ENCODE measurements at regions not wholly inside any gene's neighbourhood (a gene's known extent, or its start where the extent isn't known, plus 50 kb on each side); places are given as distances from the start of the nearest gene placed in this dataset.
"Not testable (repeated sequence)": the region's sequence is repeated elsewhere in the genome, so short reads cannot be mapped to it uniquely, and the experiment has no call there.

DNA sequence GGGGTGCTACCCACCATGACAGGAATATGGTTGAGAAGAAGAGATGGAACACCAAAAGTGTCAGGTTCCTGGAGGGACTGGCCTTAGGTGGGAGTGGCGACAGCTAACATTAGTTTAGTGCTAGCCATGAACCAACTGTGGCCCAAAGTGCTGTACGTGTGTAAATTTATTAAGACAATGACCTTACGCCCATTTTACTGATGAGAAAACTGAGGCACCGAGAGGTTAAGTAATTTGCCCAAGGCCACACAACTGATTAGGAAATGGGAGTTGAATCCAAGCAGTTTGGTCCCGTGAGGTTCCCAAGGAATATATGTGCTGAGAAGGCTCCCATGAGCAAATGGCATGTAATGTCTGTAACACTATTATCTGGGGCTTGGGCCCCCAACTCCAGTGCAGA is 109.5 kb upstream of the SLC1A4 start:
- DNase-seq (ENCODE audit: low read depth) = no peak

DNA sequence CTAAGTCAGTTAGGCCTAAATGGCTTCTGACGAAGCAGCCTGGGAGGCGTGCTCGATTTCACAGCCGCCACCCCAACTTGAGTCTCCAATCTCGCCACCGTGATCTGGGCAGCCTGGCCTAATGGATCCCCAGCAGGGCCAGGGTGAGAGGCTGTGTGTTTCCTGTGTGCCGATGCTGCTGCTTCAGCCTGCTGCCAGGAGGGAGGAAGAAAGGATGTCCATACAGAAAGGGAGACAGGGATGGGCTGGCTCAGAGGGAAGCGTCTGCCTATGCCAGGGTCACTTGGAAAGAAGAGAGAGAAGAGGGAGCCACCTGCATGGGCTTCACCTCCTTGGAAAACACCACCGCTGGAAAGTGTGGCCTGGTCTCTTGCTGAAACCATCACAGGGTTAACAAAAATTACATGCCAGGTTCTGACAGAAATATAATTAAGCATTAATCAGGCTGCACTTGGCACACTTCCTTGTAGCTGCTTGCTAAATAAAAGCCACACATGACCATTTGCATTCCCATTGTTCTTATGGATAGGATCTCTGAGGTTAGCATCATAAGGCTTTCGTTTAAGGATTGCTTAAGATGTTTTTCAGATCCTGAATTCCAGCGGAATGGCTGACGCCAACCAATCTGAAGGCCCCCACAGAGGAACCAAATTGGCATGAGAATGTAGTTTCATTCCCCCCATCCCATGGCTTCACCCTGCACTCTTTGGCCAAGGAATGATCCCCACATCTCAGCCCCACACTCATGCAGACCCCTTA is 108.8 kb upstream of the SLC1A4 start:
- DNase-seq (ENCODE audit: low read depth) = no peak

DNA sequence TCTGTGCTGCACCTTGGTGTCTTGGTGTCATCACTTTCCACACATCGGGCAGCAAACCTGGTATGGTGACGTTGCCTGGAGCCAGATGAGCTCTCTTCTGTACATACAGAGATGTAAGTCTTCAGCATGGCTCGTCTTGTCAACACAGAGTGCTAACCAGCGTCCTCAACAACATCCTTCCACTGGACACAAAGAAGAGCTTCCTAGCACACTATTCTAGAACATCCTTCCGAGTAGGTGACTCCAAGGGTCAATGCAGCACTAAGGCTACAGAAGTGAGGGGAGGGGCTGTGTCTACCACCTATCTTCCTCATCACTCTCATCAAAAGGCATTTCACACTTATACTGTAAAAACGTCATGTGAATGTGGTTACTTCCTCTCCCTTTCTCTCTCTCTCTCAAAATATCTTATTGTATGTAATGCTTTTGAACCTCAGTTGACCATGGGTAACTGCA is 108.1 kb upstream of the SLC1A4 start:
- no peak for DNase-seq (ENCODE audit: low read depth)

DNA sequence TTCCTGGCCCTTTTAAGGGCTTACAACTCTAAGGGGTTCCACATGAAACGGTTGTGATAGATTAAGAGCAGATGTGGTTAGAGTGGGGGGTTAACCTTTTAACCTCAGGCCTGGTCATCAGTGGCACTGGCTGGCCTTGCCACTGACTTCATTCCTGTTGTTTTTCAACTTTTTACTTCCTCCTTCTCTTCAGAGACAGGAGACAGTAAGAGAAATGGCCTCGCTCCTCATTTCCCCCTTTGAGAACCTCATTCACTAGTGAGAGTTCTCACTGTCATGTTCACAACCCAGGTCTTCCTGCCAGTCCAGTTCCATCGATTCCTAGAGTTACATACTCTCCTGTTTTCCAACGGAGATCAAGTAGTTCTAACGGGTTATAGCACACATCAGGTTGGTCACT is 101.6 kb upstream of the SLC1A4 start:
- DNase-seq (ENCODE audit: low read depth) = no peak

- DNase-seq (ENCODE audit: low read depth) = no peak
Observed at GRCh38 chr2:64888591-64889309, 100.4 kb upstream of the SLC1A4 start.

- DNase-seq (ENCODE audit: low read depth) = no peak
Observed at GRCh38 chr2:64889803-64890202, 99.4 kb upstream of the SLC1A4 start.

DNA sequence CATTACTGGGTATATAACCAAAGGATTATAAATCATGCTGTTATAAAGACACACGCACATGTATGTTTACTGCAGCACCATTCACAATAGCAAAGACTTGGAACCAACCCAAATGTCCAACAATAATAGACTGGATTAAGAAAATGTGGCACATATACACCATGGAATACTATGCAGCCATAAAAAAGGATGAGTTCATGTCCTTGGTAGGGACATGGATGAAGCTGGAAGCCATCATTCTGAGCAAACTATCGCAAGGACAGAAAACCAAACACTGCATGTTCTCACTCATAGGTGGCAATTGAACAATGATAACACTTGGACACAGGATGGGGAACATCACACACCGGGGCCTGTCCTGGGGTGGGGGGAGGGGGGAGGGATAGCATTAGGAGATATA is 92.6 kb upstream of the SLC1A4 start:
- not testable (repeated sequence) for DNase-seq (ENCODE audit: low read depth)

DNA sequence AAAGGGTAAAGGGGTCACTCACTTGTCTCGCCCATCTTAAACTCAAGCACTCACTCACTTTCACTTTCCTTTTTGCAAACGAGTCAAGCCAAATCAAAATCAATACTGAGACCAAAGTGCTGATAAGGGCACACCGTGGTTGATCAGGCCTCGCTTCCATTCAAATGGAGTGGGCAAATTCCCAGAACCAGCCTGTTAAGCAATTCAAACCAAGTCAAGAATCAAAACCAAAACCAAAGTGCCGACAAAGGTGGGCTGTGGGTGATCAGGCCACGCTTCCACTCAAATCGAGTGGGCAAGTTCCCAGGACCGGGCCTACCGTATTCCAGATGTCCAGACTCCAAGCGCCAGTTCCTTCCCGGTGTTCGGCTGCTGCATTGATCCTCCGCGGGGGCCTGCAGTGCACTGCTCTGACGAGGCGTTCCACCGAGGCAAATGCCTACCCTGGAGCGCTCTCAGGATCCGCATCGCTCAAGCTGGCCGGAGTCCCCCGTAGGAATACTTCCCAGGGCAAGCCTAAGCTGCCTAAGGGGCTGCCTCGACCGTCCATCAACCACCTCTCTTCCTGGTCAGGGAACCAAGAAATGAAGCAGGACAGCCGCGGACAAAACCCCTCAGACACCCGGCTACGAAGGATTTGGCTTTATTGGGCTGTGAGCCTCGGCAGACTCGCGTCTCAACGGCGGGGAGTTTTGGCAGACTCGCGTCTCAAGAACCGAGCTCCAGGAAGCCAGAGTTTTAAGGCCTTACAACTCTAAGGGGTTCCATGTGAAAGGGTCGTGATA is 89.9 kb upstream of the SLC1A4 start:
- DNase-seq (ENCODE audit: low read depth) = no peak

GRCh38 chr2:64899876-64900275 is 89.3 kb upstream of the SLC1A4 start:
- not testable (repeated sequence) for DNase-seq (ENCODE audit: low read depth)

GRCh38 chr2:64904413-64905329 is 84.5 kb upstream of the SLC1A4 start:
- DNase-seq (ENCODE audit: low read depth) = no peak

- no peak for DNase-seq (ENCODE audit: low read depth)
Observed at GRCh38 chr2:64905338-64906024, 83.7 kb upstream of the SLC1A4 start.

DNA sequence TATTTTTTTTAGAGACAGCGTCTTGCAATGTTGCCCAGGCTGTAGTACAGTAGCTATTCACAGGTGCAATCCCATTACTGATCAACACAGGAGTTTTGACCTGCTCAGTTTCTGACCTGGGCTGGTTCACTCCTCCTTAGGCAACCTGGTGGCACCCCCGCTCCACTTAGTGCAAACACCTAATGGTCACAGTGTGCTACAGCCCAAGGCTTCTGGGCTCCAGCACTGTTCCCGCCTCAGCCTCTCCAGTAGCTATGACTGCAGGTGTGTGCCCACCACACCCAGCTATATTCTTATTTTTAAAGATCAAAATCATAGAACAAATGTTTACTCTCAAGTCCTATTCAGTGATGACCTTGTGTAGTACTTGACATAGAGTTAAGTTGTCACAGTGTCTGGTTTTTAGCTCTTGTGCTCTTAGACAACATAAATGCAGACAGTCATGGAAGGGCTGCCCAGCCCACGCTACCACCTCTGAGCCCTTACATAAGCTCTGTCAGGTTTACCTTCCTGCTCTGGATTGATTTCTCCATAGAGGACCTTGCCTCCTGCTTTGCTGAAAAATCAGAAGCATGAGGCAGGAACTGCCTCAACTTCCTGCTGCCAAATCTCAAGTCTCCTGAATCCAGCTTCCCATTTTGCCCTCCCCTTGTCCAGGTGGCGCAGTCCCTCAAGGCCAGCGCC is 82.2 kb upstream of the SLC1A4 start:
- DNase-seq (ENCODE audit: low read depth) = no peak

GRCh38 chr2:64908406-64908805 is 80.8 kb upstream of the SLC1A4 start:
- DNase-seq (ENCODE audit: low read depth) = no peak

DNA sequence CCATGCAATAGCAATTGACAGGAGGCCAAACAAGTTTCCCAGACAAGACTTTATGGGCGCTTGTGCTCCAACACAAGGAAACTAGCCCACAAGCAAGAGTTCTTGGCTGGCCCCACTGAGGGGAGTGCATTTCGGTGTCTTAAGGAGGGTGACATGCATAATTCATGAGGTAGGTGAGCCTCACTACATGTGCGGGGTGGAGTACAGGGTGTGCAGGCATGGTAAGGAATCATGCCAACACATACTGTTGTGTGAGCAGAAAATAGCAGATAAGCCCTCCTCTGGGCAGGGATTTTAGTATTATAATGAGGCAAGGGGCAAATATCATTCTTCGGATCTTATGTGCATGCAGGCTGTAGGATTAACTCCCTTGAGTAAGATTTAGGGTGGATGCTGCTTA is 78.7 kb upstream of the SLC1A4 start:
- no peak for DNase-seq (ENCODE audit: low read depth)

DNA sequence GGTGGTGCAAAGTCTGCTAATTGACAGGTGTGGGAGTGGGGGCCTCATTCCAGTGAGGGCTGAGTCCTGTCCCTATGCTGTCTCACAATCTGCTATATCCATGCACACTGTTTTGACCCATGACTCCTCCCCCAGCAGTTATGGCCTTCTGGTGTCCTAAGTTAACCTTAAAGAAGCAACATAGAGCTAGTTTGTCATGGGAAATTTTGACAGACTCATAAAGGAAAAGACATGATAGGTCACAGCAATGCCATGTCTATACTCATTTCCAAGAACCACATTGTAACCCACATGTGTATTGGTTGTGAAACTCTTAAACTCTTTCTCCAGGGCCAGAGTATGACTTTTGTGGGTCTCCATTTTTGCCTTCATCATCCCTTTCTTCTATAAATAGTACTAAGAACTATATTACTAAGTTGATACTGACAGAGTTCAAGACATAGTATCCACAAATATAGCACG is 78.2 kb upstream of the SLC1A4 start:
- DNase-seq (ENCODE audit: low read depth) = no peak

DNA sequence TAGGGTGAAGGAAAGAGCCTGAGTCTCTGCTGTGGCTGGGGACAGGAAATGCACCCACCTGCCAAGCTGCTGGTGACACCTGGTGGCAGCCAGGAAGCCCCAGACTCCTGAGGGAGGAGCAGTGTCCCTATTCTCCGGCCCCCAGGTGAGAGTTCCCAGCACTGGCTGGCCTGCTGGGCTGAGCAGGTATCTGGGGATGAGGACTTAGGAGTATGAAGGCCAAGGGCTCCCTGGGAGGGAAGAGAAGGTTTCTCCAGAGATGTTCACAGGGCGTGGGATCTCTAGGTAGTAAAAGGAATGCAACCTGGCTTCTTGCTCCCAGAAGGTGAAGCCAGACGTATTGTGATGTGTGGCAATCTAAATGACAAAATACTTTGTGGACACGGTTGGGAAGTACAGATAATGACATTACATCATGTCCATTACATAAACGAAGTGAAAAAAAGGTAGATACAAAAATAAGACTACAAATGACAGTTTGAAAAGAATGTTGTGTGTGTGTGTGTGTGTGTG is 75.8 kb upstream of the SLC1A4 start:
- no peak for DNase-seq (ENCODE audit: low read depth)

DNA sequence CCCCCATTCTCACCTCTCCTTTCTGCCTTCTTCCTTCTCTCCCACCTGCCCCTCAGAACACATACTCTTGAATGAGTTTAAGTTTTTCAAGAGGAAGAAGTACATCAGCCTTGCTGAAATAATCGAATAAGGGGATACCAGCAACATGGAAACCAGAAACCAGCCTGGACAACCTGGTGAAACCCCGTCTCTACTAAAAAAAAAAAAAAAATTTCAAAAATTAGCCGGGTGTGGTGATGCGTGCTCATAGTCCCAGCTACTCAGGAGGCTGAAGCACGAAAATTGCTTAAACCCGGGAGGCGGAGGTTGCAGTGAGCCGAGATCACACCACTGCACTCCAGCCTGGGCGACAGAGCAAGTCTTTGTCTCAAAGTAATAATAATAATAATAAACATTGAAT is 75.0 kb upstream of the SLC1A4 start:
- no peak for DNase-seq (ENCODE audit: low read depth)

- DNase-seq (ENCODE audit: low read depth) = no peak
Observed at GRCh38 chr2:64914735-64915509, 74.3 kb upstream of the SLC1A4 start.

DNA sequence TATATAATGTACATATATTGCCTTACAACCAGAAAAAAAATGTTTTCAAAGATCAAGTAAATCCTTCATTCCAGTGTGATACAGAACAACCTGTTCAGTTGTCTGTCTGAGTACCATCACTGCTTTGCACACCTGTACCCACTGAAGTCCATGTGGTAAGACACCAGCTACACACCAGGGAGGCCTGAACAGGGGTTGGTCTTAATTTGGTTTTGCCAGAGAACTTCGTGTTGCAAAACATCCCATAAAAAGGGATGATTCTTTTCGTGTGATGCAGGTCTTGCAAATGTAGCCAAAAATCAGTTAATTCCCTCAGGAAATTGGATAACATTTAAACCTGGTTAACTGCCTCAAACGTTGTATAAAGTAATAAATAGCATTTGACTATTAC is 73.7 kb upstream of the SLC1A4 start:
- no peak for DNase-seq (ENCODE audit: low read depth)

All from activated T-helper 9 cell treated with anti-CD3 and anti-CD28 coated beads, Interleukin-2, amount 50 U/mL, for 16 hours (primary cell).